ENCODE measurements at regions not wholly inside any gene's neighbourhood (a gene's known extent, or its start where the extent isn't known, plus 50 kb on each side); places are given as distances from the start of the nearest gene placed in this dataset.

DNA sequence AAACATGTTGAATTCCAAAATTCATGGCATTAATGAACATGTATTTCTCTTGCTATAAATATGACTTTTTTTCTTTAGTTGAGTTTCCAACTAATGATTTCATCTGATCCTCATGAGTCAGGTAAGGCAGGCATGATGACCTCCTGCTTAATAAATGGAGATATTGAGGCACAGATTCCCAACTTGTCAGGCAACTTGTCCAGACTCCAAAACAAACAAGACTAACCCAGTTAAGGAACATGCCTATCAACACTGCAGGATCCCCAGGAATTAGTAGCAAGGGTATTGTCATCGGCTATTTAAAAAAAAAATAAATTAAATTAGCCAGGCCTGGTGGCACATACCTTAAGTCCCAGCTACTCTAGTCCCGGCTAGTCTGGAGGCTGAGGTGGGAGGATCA, 121.3 kb upstream of the SALL4 start:
- no peak for TF ChIP-seq REST (IDR thresholded peaks at IDR 0.05; ENCODE audit: borderline replicate concordance)
- no peak for TF ChIP-seq RAD21 (conservative IDR thresholded peaks at IDR 0.05)
- TF ChIP-seq EZH2 (IDR thresholded peaks at IDR 0.05; ENCODE audit: borderline replicate concordance, insufficient read depth, low read length, poor library complexity, severe bottlenecking) = no peak
- TF ChIP-seq, protein P1, sequence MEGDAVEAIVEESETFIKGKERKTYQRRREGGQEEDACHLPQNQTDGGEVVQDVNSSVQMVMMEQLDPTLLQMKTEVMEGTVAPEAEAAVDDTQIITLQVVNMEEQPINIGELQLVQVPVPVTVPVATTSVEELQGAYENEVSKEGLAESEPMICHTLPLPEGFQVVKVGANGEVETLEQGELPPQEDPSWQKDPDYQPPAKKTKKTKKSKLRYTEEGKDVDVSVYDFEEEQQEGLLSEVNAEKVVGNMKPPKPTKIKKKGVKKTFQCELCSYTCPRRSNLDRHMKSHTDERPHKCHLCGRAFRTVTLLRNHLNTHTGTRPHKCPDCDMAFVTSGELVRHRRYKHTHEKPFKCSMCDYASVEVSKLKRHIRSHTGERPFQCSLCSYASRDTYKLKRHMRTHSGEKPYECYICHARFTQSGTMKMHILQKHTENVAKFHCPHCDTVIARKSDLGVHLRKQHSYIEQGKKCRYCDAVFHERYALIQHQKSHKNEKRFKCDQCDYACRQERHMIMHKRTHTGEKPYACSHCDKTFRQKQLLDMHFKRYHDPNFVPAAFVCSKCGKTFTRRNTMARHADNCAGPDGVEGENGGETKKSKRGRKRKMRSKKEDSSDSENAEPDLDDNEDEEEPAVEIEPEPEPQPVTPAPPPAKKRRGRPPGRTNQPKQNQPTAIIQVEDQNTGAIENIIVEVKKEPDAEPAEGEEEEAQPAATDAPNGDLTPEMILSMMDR (IDR thresholded peaks at IDR 0.05; ENCODE audit: poor library complexity, severe bottlenecking) = no peak
- TF ChIP-seq MXI1 (conservative IDR thresholded peaks at IDR 0.05; ENCODE audit: poor library complexity, severe bottlenecking) = no peak
- no peak for TF ChIP-seq SMC3 (conservative IDR thresholded peaks at IDR 0.05; ENCODE audit: poor library complexity)
- TF ChIP-seq TAF1 (IDR thresholded peaks at IDR 0.05; ENCODE audit: low read depth) = no peak

Measured in neural cell (in vitro differentiated cells).